HCT116 (cell line): ENCODE measurements at regions not wholly inside any gene's neighbourhood (a gene's known extent, or its start where the extent isn't known, plus 50 kb on each side); places are given as distances from the start of the nearest gene placed in this dataset.

Experiments
- ATAC-seq: fragments of 200-7000 bp; cut with Tn5 transposase; 2 replicates; pipeline ENCODE4 v1.9.1; 2020; ENCODE audit warnings: mild to moderate bottlenecking, moderate library complexity
- BruUV-seq: library from RNA; stranded (reverse); fragments of 400-500 nt; replicated peaks from 2 replicates; lab custom pipeline; 2021; lab: Mats Ljungman, UMichigan
- CTCF ChIA-PET: fragments of 300-600 bp; sonication (Branson Sonifier 250); formaldehyde crosslinking; loops from one replicate; lab custom pipeline; 2021; ENCODE audit warnings: antibody characterized with exemption; lab: Charles Lee
- POLR2A ChIA-PET: fragments of 300-600, 350-600 bp; sonication (Branson Sonifier 250); formaldehyde crosslinking; loops from one replicate; lab custom pipeline; 2021; ENCODE audit warnings: antibody characterized with exemption; lab: Charles Lee
- RAD21 ChIA-PET, 2 experiments: fragments of 300-600 bp; sonication (Branson Sonifier 250); formaldehyde crosslinking; loops; one replicate each; lab custom pipeline; 2023; ENCODE audit warnings: low total read pairs in 2 of 2; ENCODE audit not compliant: uncharacterized antibody in 2 of 2, unreplicated experiment in 2 of 2, low non-redundant PET in 1 of 2; lab: Charles Lee
- DNase-seq: peaks from one replicate; pipeline ENCODE4 v3.0.0-alpha.2; 2010; ENCODE audit warnings: low read depth, low spot score
- H2AFZ ChIP-seq: fragments of 200-600 bp; shearing (Covaris generic), sonication (generic); 2 replicates; pipeline ENCODE4 v1.6.1; 2017; ENCODE audit warnings: low read depth, mixed run types, mixed read lengths, antibody characterized with exemption, low read length; ENCODE audit not compliant: poor library complexity, severe bottlenecking
- H3K27ac ChIP-seq: 2 replicates; pipeline ENCODE4 v1.5.1; 2012; ENCODE audit warnings: low read depth, low read length
- H3K27me3 ChIP-seq: fragments of 200-600 bp; sonication (generic); 2 replicates; pipeline ENCODE4 v1.6.1; 2016; ENCODE audit warnings: mixed run types, low read length, mixed read lengths; ENCODE audit not compliant: insufficient read depth
- H3K36me3 ChIP-seq, 2 experiments: fragments of 200-500 bp in 1 of 2; fragments of 200-600 bp in 1 of 2; sonication (Bioruptor generic) in 1 of 2; sonication (generic) in 1 of 2; 2 replicates each; pipeline versions ENCODE4 v1.5.1 to v1.6.1; 2014 to 2016; ENCODE audit warnings: low read length in 2 of 2, inconsistent platforms in 1 of 2, mixed read lengths in 1 of 2, mixed run types in 1 of 2; ENCODE audit not compliant: insufficient read depth in 2 of 2, control insufficient read depth in 1 of 2
- H3K4me1 ChIP-seq, 2 experiments: fragments of 200-600 bp in 1 of 2; sonication (generic) in 1 of 2; 2 replicates each; pipeline versions ENCODE4 v1.5.1 to v1.6.1; 2012 to 2017; ENCODE audit warnings: low read length in 2 of 2, inconsistent platforms in 1 of 2, mild to moderate bottlenecking in 1 of 2, mixed read lengths in 1 of 2, mixed run types in 1 of 2, moderate library complexity in 1 of 2; ENCODE audit not compliant: insufficient read depth in 2 of 2, control insufficient read depth in 1 of 2
- H3K4me2 ChIP-seq: fragments of 200-600 bp; sonication (generic); 2 replicates; pipeline ENCODE4 v1.6.1; 2017; ENCODE audit warnings: mixed run types, low read length, mixed read lengths
- H3K4me3 ChIP-seq, 2 experiments: fragments of 200-600 bp in 1 of 2; sonication (generic) in 1 of 2; replicated peaks in 1 of 2; 2 replicates each; pipeline ENCODE4 v1.5.1; 2011 to 2016; ENCODE audit warnings: low read length in 2 of 2, control low read depth in 1 of 2, low read depth in 1 of 2, mild to moderate bottlenecking in 1 of 2, mixed read lengths in 1 of 2, mixed run types in 1 of 2
- H3K79me2 ChIP-seq: fragments of 200-600 bp; sonication (generic); 2 replicates; pipeline ENCODE4 v1.6.1; 2017; ENCODE audit warnings: mild to moderate bottlenecking, mixed run types, low read length, moderate library complexity, mixed read lengths; ENCODE audit not compliant: insufficient read depth
- H3K9ac ChIP-seq: fragments of 200-600 bp; sonication (generic); 2 replicates; pipeline ENCODE4 v1.6.1; 2016; ENCODE audit warnings: low read length, mixed read lengths
- H3K9me2 ChIP-seq: fragments of 200-600 bp; sonication (generic), shearing (Covaris generic); 2 replicates; pipeline ENCODE4 v1.6.1; 2017; ENCODE audit warnings: mixed run types, mild to moderate bottlenecking, moderate library complexity; ENCODE audit not compliant: insufficient read depth
- H3K9me3 ChIP-seq, 2 experiments: fragments of 200-500 bp in 1 of 2; fragments of 200-600 bp in 1 of 2; sonication (Bioruptor generic) in 1 of 2; sonication (generic) in 1 of 2; 2 replicates each; pipeline ENCODE4 v1.6.1; 2014 to 2017; ENCODE audit warnings: low read length in 2 of 2, mixed read lengths in 2 of 2, inconsistent platforms in 1 of 2, low read depth in 1 of 2, mild to moderate bottlenecking in 1 of 2, mixed run types in 1 of 2, moderate library complexity in 1 of 2; ENCODE audit not compliant: control insufficient read depth in 1 of 2, insufficient read depth in 1 of 2
- H4K20me1 ChIP-seq: fragments of 200-600 bp; sonication (generic), shearing (Covaris generic); 2 replicates; pipeline ENCODE4 v1.6.1; 2017; ENCODE audit warnings: mixed run types, mild to moderate bottlenecking, moderate library complexity; ENCODE audit not compliant: insufficient read depth
- CEBPB ChIP-seq: IDR thresholded peaks from 2 replicates; pipeline ENCODE4 v1.6.1; 2012; ENCODE audit warnings: low read depth
- FOSL1 ChIP-seq: IDR thresholded peaks from 2 replicates; pipeline ENCODE4 v1.6.1; 2012; ENCODE audit warnings: low read depth
- POLR2A ChIP-seq: IDR thresholded peaks from 2 replicates; pipeline ENCODE4 v1.7.0; 2011; ENCODE audit warnings: borderline replicate concordance; ENCODE audit not compliant: insufficient read depth, insufficient read length; ENCODE audit errors: extremely low read depth
- SP1 ChIP-seq: IDR thresholded peaks from 2 replicates; pipeline ENCODE4 v1.6.1; 2012; ENCODE audit warnings: low read depth
- SRF ChIP-seq: IDR thresholded peaks from 2 replicates; pipeline ENCODE4 v1.6.1; 2012; ENCODE audit warnings: low read depth
- intact Hi-C: fragments of 100-400 bp; cut with micrococcal nuclease; formaldehyde crosslinking; loops from 2 replicates; pipeline ENCODE4 v1.10.0; 2022
- TF ChIP-seq, protein P1 (sequence below), 3 experiments: fragments of 200-600 bp in 1 of 3; sonication (generic) in 1 of 3; IDR thresholded peaks in 2 of 3; conservative IDR thresholded peaks in 1 of 3; 2 replicates each; pipeline ENCODE4 v1.5.1; 2012 to 2017; ENCODE audit warnings: low read depth in 2 of 3, low read length in 2 of 3, antibody characterized with exemption in 1 of 3, borderline replicate concordance in 1 of 3, control low read depth in 1 of 3, mild to moderate bottlenecking in 1 of 3, mixed read lengths in 1 of 3, mixed run types in 1 of 3, moderate library complexity in 1 of 3; ENCODE audit not compliant: insufficient read depth in 1 of 3

DNA sequence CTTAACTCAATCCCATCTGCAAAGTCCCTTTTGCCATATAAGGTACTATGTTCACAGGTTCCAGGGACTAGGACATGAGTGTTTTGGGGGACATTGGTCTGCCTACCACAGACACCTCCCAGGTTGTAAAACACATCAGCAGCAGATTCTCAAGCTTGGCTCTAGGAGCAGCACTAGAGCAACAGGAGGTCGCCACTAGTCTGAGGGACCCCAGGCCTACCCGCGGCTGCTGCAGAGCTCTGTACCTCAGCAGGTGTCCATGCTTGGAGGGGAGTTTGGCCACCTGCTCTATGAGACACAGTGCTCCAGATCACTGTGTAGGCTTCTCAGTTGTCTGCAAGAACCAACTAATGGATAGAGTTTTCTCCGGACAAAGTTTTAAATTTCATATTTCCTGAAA is 262.2 kb upstream of the ARRDC3 start:
- Histone ChIP-seq H3K79me2 (no peaks in the 10 kb centered on the region), H3K27me3 (no peaks in the 10 kb centered on the region), H2AFZ (no peak overlapping the region), H3K9ac (no peak overlapping the region), H3K9me2 (no peaks in the 10 kb centered on the region), H3K4me2 (no peak overlapping the region), H3K9me3 (no peaks in the 10 kb centered on the region), H3K27ac (no peak overlapping the region), H3K4me1 (no peaks in the 10 kb centered on the region), H3K36me3 (no peaks in the 10 kb centered on the region), H4K20me1 (no peaks in the 10 kb centered on the region), H3K4me3 (no peak overlapping the region)
- no TSS peak for BruUV-seq
- ATAC-seq (no peak), DNase-seq (no peak)
- TF ChIP-seq SRF (no peak), FOSL1 (no peak), POLR2A (no peak), CEBPB (no peak)
- intact Hi-C loops: loop anchor here (10.0 kb wide), 2 partner anchors 279 to 659 kb away; no protein-coding TSS in a partner anchor
- CTCF ChIA-PET: no interaction called here
- POLR2A ChIA-PET: no interaction called here
- RAD21 ChIA-PET: no interaction called here

DNA sequence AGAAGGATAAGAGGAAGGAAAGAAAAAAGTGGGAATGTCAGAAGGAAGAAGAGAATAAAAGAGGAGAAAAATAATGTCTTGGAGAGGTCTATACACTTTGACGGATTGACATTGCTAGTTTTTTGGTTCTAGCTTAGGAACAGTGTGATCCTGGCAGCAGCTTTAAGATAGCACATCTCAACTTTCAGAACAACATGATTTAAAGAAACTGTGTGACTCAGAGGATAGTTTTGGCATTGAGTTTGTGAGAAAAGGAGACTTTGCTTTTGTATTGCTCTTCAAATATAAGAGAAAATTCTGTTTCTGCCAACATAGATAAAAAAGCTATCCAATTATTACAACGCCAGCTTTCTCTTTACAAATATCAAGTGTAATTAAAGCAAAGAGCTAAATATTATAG is 260.7 kb upstream of the ARRDC3 start:
- ChIA-PET POLR2A (no interaction called here), CTCF (interaction anchor here (3.1 kb wide), 1 partner anchor 579 kb away, joined by 49 read pairs; no protein-coding TSS in a partner anchor), RAD21 (no interaction called here)
- H3K79me2 ChIP-seq: no peaks in the 10 kb centered on the region
- intact Hi-C loops: loop anchor here (10.0 kb wide), 2 partner anchors 281 to 661 kb away; no protein-coding TSS in a partner anchor
- H3K4me3 ChIP-seq: no peak overlapping the region
- no peaks in the 10 kb centered on the region for H3K27me3 ChIP-seq
- H3K9me3 ChIP-seq: no peaks in the 10 kb centered on the region
- H3K27ac ChIP-seq: no peak overlapping the region
- TF ChIP-seq, protein P1, sequence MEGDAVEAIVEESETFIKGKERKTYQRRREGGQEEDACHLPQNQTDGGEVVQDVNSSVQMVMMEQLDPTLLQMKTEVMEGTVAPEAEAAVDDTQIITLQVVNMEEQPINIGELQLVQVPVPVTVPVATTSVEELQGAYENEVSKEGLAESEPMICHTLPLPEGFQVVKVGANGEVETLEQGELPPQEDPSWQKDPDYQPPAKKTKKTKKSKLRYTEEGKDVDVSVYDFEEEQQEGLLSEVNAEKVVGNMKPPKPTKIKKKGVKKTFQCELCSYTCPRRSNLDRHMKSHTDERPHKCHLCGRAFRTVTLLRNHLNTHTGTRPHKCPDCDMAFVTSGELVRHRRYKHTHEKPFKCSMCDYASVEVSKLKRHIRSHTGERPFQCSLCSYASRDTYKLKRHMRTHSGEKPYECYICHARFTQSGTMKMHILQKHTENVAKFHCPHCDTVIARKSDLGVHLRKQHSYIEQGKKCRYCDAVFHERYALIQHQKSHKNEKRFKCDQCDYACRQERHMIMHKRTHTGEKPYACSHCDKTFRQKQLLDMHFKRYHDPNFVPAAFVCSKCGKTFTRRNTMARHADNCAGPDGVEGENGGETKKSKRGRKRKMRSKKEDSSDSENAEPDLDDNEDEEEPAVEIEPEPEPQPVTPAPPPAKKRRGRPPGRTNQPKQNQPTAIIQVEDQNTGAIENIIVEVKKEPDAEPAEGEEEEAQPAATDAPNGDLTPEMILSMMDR (IDR thresholded peaks at IDR 0.05 in 2 of 3, conservative IDR thresholded peaks at IDR 0.05 in 1 of 3; ENCODE audit: borderline replicate concordance in 1 of 3, insufficient read depth in 1 of 3, low read depth in 2 of 3, low read length in 2 of 3): no peak
- TF ChIP-seq SP1: no peak
- H3K9me2 ChIP-seq: no peaks in the 10 kb centered on the region
- no TSS peak for BruUV-seq
- no peak overlapping the region for H3K4me2 ChIP-seq
- H2AFZ ChIP-seq: no peak overlapping the region
- no peak for ATAC-seq
- no peaks in the 10 kb centered on the region for H3K36me3 ChIP-seq
- no peaks in the 10 kb centered on the region for H3K4me1 ChIP-seq
- no peak overlapping the region for H3K9ac ChIP-seq
- DNase-seq: no peak
- H4K20me1 ChIP-seq: no peaks in the 10 kb centered on the region
